Neural cell (in vitro differentiated cells): ENCODE measurements at regions not wholly inside any gene's neighbourhood (a gene's known extent, or its start where the extent isn't known, plus 50 kb on each side); places are given as distances from the start of the nearest gene placed in this dataset.

Experiments used
- CTCF ChIP-seq: fragments of 450-650 bp; IDR thresholded peaks from 2 replicates; pipeline ENCODE4 v1.5.1; 2014; ENCODE audit warnings: antibody characterized with exemption, mild to moderate bottlenecking, moderate library complexity; ENCODE audit not compliant: poor library complexity, severe bottlenecking
- EP300 ChIP-seq: fragments of 450-650 bp; conservative IDR thresholded peaks from 2 replicates; pipeline ENCODE4 v1.6.1; 2014; ENCODE audit warnings: antibody characterized with exemption, mild to moderate bottlenecking, moderate library complexity; ENCODE audit not compliant: poor library complexity, severe bottlenecking
- EZH2 ChIP-seq: fragments of 200-600, 300-800 bp; shearing (Covaris generic), sonication (generic); IDR thresholded peaks from 2 replicates; pipeline ENCODE4 v1.6.1; 2014; ENCODE audit warnings: antibody characterized with exemption, low read length, borderline replicate concordance, mild to moderate bottlenecking; ENCODE audit not compliant: insufficient read depth, poor library complexity, severe bottlenecking
- POLR2AphosphoS5 ChIP-seq: IDR thresholded peaks from 2 replicates; pipeline ENCODE4 v1.6.1; 2012

DNA sequence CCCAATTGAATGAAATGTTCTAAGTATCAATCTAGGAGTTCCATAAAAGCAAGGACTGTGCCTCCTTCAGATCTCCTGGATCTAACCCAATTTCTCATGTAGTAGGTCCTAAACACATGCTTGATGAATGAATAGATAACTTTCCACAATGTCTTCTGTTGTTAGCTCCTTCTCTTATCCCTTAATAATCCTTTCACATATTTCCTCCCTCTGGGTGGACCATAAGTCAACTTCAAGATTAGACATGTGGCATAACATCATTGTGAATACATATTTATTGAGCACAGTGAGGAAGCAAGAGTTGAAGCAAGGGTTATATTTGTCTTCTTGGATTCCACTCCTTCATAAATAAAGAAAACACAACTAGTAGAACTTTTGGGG lies 108.6 kb upstream of the EGFLAM start:
- TF ChIP-seq CTCF = no peak
- no peak for TF ChIP-seq EP300
- TF ChIP-seq POLR2AphosphoS5 = no peak
- no peak for TF ChIP-seq EZH2
